ENCODE measurements at regions not wholly inside any gene's neighbourhood (a gene's known extent, or its start where the extent isn't known, plus 50 kb on each side); places are given as distances from the start of the nearest gene placed in this dataset.

GRCh38 chr9:84101964-84102632 lies 121.5 kb downstream of the RMI1 start:
- ChIA-PET CTCF (interaction anchor here (0.6 to 1.5 kb wide), 3 partner anchors 71 to 1134 kb away, joined by 3 to 8 read pairs (median 3); no protein-coding TSS in a partner anchor), POLR2A (no interaction called here)
- TF ChIP-seq, protein P1, sequence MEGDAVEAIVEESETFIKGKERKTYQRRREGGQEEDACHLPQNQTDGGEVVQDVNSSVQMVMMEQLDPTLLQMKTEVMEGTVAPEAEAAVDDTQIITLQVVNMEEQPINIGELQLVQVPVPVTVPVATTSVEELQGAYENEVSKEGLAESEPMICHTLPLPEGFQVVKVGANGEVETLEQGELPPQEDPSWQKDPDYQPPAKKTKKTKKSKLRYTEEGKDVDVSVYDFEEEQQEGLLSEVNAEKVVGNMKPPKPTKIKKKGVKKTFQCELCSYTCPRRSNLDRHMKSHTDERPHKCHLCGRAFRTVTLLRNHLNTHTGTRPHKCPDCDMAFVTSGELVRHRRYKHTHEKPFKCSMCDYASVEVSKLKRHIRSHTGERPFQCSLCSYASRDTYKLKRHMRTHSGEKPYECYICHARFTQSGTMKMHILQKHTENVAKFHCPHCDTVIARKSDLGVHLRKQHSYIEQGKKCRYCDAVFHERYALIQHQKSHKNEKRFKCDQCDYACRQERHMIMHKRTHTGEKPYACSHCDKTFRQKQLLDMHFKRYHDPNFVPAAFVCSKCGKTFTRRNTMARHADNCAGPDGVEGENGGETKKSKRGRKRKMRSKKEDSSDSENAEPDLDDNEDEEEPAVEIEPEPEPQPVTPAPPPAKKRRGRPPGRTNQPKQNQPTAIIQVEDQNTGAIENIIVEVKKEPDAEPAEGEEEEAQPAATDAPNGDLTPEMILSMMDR (IDR thresholded peaks at IDR 0.05; ENCODE audit: unreplicated experiment), result no peak
- no TSS peak for BruUV-seq (replicated peaks)
- H3K9me3 Mint-ChIP-seq (ENCODE audit: unreplicated experiment), result no peaks in the 10 kb centered on the region
- H3K4me3 Mint-ChIP-seq (ENCODE audit: unreplicated experiment), result no peak overlapping the region
- no peaks in the 10 kb centered on the region for H3K4me1 Mint-ChIP-seq (ENCODE audit: insufficient read depth, unreplicated experiment)
- no peak for DNase-seq (ENCODE audit: unreplicated experiment)
- H3K27me3 Mint-ChIP-seq (ENCODE audit: insufficient read depth, unreplicated experiment), result no peaks in the 10 kb centered on the region
- H3K36me3 Mint-ChIP-seq (ENCODE audit: insufficient read depth, unreplicated experiment), result no peaks in the 10 kb centered on the region
- H3K27ac Mint-ChIP-seq (ENCODE audit: low read depth, unreplicated experiment), result no peak overlapping the region
- intact Hi-C loops (cut with micrococcal nuclease), result no loop called here

- BruUV-seq (replicated peaks), result no TSS peak
- ChIA-PET CTCF (no interaction called here), POLR2A (no interaction called here)
- TF ChIP-seq, protein P1 (IDR thresholded peaks at IDR 0.05; ENCODE audit: unreplicated experiment), result no peak
- peaks cover 6% of the 10 kb centered on the region for H3K36me3 Mint-ChIP-seq (ENCODE audit: insufficient read depth, unreplicated experiment)
- intact Hi-C loops (cut with micrococcal nuclease), result no loop called here
- DNase-seq (ENCODE audit: unreplicated experiment), result no peak
- no peaks in the 10 kb centered on the region for H3K27me3 Mint-ChIP-seq (ENCODE audit: insufficient read depth, unreplicated experiment)
- H3K9me3 Mint-ChIP-seq (ENCODE audit: unreplicated experiment), result no peaks in the 10 kb centered on the region
- no peak overlapping the region for H3K4me3 Mint-ChIP-seq (ENCODE audit: unreplicated experiment)
- H3K4me1 Mint-ChIP-seq (ENCODE audit: insufficient read depth, unreplicated experiment), result peaks cover 14% of the 10 kb centered on the region
- no peak overlapping the region for H3K27ac Mint-ChIP-seq (ENCODE audit: low read depth, unreplicated experiment)
Measured at GRCh38 chr9:84103651-84104377, 123.2 kb downstream of the RMI1 start.

DNA sequence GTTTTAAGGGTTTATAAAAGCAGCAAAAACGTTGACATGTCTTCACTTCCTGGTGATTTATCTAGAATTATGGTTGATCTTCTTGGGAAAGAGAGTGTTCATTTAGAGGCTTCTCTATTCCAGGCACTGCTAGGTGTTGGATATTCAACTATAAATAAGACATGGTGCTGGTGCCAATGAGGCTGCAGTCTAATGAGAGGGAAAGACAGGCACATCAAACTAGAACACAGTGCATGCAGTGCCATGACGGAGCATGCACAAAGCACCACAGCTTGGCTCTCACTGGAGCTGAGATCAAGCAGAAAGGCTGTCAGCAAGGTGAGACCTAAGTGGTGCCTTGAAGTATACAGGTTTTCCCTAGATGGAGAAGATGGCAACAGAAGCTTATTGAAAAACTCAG lies 126.5 kb downstream of the RMI1 start:
- no peaks in the 10 kb centered on the region for H3K9me3 Mint-ChIP-seq (ENCODE audit: unreplicated experiment)
- peaks cover 6% of the 10 kb centered on the region for H3K36me3 Mint-ChIP-seq (ENCODE audit: insufficient read depth, unreplicated experiment)
- H3K4me3 Mint-ChIP-seq (ENCODE audit: unreplicated experiment), result no peak overlapping the region
- H3K4me1 Mint-ChIP-seq (ENCODE audit: insufficient read depth, unreplicated experiment), result peaks cover 25% of the 10 kb centered on the region
- ChIA-PET POLR2A (interaction anchor here (0.6 to 3.0 kb wide), 4 partner anchors 30 to 127 kb away, joined by 4 to 12 read pairs (median 8); partner anchors contain the start of genes HNRNPK and RMI1), CTCF (interaction anchor here (0.7 kb wide), 1 partner anchor 66 kb away, joined by 3 read pairs; no protein-coding TSS in a partner anchor)
- no peaks in the 10 kb centered on the region for H3K27me3 Mint-ChIP-seq (ENCODE audit: insufficient read depth, unreplicated experiment)
- intact Hi-C loops (cut with micrococcal nuclease), result no loop called here
- H3K27ac Mint-ChIP-seq (ENCODE audit: low read depth, unreplicated experiment), result peak overlapping the region; percentile 27
- no TSS peak for BruUV-seq (replicated peaks)
- TF ChIP-seq, protein P1 (IDR thresholded peaks at IDR 0.05; ENCODE audit: unreplicated experiment), result no peak
- DNase-seq (ENCODE audit: unreplicated experiment), result no peak

DNA sequence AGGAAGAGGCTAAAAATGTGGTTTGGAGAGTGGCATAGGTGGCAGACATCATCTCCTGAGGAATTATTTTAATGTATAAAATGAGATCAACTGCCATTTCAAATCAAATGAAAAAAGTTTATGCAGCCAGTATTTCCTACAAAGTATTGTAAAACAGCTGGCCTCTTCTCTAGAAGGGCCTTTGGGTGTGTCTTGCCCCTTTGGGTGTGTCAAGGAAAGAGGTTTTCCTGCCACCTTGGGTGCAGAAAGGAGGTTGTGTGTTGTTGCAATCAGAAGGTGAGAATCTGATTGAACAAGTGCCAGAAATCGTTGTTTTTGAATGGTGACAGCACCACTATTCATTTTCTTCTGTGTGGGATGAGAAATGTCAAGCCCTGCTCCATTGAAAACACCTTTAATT lies 127.4 kb downstream of the RMI1 start:
- Mint-ChIP-seq H3K4me1 (ENCODE audit: insufficient read depth, unreplicated experiment) (peaks cover 30% of the 10 kb centered on the region), H3K9me3 (ENCODE audit: unreplicated experiment) (peaks cover 1% of the 10 kb centered on the region), H3K36me3 (ENCODE audit: insufficient read depth, unreplicated experiment) (peaks cover 6% of the 10 kb centered on the region), H3K4me3 (ENCODE audit: unreplicated experiment) (no peak overlapping the region), H3K27me3 (ENCODE audit: insufficient read depth, unreplicated experiment) (no peaks in the 10 kb centered on the region), H3K27ac (ENCODE audit: low read depth, unreplicated experiment) (no peak overlapping the region)
- POLR2A ChIA-PET, result interaction anchor here (0.5 to 3.0 kb wide), 5 partner anchors 29 to 186 kb away, joined by 3 to 12 read pairs (median 6); partner anchors contain the start of gene KIF27
- no TSS peak for BruUV-seq (replicated peaks)
- DNase-seq (ENCODE audit: unreplicated experiment), result peak; percentile 20
- TF ChIP-seq, protein P1 (IDR thresholded peaks at IDR 0.05; ENCODE audit: unreplicated experiment), result no peak
- intact Hi-C loops (cut with micrococcal nuclease), result no loop called here
- CTCF ChIA-PET, result interaction anchor here (0.6 to 1.0 kb wide), 2 partner anchors 51 to 65 kb away, joined by 4 read pairs; no protein-coding TSS in a partner anchor

All from MCF 10A (cell line).